Glomerular visceral epithelial cell (primary cell): ENCODE measurements at regions not wholly inside any gene's neighbourhood (a gene's known extent, or its start where the extent isn't known, plus 50 kb on each side); places are given as distances from the start of the nearest gene placed in this dataset.

Experiments used
- DNase-seq: peaks from one replicate; pipeline ENCODE4 v3.0.0-alpha.2; 2016; ENCODE audit errors: extremely low spot score

DNA sequence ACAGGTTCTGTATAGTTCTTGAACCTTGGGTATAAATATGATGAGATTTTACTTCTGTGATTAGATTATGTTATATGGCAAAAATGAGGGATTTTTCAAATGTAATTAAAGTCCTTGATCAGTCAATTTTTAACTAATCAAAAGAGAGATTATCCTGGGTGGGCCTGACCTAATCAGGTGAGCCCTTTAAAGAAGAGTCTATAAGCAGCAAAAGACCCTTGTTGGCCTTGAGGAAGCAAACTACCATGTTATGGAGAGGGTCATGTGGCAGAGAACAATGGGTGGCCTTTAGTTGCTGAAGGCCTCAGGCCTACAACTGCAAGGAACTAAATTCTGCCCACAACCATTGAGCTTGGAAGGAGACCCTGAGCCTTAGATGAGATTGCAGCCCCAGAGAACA is 102.5 kb upstream of the RIPOR2 start:
- no peak for DNase-seq

- DNase-seq: no peak
Measured at GRCh38 chr6:25038999-25039398, 103.2 kb upstream of the RIPOR2 start.

- DNase-seq: no peak
Measured at GRCh38 chr6:25041485-25042035, 105.8 kb upstream of the RIPOR2 start.

- no peak for DNase-seq
Measured at GRCh38 chr6:25042036-25042521, 106.3 kb upstream of the RIPOR2 start.

DNA sequence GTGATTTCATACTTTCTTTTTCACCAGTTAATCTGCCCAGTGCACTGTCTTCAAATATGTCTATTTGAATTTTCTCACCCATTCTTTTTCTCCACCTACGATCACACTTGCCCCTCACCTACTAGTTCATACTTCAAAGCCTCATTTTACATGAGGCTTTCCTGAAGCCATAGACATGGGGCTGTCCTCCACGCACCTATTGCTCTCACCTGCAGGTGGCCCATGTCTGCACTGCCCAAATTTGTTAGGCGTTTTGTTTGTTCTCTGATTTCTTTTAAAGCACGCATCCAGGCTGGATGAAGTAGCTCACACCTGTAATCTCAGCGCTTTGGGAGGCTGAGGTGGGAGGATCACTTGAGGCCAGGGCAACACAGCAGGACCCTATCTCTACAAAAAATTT is 106.8 kb upstream of the RIPOR2 start:
- DNase-seq: no peak

DNA sequence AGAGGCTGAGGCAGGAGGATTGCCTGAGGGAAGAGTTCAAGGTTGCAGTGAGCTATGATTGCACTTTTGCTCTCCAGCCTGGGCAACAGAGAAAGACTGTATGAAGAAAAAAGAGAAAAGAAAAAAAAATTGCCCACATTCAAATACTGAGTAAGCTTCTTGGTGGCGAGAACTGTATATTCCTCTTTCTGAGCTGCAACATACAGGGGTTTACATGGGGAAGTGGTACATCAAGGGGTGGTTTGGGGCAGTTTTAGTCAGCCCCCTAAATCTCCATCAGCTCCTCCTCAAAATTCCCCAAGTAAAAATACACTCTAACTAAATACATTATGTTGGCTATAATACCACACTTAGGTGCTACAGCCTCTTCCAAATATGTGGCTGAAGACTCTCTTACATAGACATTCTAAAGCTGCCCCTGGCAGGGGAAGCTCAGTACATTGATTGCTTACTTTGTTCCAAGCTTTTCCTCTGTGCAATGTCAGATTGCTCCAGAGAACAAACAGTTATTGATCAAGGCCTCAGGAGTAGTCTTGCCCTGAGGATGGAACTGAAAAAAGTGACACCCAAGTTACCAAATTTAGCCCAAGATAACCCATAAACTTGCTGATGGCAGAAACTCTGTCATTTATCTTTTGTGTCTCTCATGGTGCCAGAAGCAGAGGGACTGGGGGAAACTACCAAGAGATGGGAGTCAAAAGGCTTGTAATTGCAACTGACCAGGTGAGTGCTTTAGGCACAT is 107.4 kb upstream of the RIPOR2 start:
- DNase-seq: no peak

GRCh38 chr6:25043892-25044291 is 108.1 kb upstream of the RIPOR2 start:
- no peak for DNase-seq

DNA sequence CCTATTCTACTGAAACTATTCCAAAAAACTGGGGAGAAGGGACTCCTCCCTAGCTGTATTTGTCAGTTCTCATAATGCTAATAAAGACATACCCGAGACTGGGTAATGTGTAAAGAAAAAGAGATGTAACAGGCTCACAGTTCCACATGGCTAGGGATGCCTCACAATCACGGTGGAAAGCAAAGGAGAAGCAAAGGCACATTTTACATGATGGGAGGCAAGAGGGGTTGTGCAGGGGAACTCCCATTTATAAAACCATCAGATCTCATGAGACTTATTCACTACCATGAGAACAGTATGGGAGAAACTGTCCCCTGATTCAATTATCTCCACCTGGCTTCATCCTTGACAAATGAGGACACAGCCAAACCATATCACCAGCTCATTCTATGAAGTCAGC is 111.2 kb upstream of the RIPOR2 start:
- no peak for DNase-seq

DNA sequence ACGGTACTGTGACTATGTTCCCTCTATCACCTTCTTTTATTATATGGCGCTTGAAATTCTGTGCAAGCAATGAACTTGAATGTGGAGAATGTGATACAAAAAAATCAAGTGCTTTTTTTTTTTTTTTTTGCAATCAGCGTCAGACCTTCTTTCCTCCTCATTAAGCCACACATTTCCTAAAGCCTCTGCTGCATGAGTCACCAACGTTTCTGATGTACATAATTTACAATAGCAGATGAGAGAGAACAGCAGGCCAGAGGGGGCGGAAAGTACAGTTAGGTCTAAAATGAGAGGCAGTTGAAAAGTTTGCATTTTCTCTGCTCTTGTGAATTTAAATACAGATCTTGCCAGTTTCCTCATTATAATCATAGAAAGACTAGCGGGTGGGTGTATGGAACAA is 114.6 kb upstream of the RIPOR2 start:
- DNase-seq: peak; percentile 22

DNA sequence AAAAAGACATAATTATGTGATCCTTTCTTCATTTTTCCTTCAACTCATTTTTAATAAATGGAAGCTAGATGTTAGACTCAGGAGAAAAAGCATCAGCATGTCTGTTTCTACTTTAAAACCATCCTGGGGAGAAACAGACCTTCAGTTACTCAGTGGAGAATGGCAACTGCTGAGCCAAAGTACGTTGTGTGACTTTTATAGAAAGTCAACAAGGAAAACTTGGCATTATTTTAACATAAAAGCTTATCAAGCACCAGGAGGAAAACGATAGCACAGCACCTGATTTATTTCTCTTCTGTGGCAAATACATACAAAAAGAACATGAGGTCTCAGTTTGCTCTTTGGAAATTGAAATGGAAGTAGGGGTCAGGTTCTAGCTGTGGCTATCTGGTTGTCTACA is 115.3 kb upstream of the RIPOR2 start:
- DNase-seq: no peak

GRCh38 chr6:25052181-25052580 is 116.4 kb upstream of the RIPOR2 start:
- DNase-seq: no peak

DNA sequence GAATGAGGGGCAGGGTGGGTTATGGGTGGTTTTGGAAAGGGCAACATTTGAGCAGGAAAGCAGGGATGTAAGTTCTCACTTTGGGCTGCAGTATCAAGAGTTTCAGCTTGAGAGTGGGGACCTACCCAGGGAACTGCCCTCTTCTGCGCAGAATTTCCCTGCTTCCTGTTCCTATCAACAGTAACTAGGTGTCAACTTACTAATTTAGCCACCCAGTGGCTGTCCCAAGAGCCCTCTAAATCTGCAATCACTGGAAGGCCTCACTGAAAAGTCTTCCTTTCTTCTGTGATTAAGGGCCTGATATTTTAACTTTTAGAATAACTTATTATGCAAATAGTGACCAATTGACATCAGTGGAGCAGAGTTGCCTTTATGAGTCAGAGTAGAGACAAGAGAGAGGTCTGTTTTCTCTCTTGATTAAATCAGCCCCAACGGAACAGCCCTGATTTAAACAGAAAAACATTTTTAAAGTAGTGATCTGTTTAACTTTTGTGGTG is 118.2 kb upstream of the RIPOR2 start:
- no peak for DNase-seq

GRCh38 chr6:25054469-25054868 is 118.7 kb upstream of the RIPOR2 start:
- peak; percentile 15 for DNase-seq

DNA sequence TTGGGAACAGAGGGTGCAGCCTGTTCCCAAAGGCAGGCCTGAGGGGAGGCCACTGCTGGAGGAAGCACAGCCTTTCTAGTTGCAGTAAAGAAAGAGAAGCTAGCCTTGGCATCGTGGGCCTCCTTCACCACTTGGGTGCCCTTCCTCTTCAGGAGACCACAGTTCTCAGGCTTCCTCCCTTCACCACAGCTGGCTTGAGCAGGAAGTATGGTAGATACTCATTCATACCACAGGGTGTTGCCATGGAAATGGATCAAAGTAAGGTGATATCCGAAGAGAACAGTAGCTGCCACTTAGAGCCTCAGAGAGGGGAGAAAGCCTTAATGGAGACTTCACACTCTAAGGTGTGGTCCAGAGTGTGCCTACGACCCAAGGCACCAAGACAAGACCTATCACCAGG is 120.4 kb upstream of the RIPOR2 start:
- DNase-seq: no peak

DNA sequence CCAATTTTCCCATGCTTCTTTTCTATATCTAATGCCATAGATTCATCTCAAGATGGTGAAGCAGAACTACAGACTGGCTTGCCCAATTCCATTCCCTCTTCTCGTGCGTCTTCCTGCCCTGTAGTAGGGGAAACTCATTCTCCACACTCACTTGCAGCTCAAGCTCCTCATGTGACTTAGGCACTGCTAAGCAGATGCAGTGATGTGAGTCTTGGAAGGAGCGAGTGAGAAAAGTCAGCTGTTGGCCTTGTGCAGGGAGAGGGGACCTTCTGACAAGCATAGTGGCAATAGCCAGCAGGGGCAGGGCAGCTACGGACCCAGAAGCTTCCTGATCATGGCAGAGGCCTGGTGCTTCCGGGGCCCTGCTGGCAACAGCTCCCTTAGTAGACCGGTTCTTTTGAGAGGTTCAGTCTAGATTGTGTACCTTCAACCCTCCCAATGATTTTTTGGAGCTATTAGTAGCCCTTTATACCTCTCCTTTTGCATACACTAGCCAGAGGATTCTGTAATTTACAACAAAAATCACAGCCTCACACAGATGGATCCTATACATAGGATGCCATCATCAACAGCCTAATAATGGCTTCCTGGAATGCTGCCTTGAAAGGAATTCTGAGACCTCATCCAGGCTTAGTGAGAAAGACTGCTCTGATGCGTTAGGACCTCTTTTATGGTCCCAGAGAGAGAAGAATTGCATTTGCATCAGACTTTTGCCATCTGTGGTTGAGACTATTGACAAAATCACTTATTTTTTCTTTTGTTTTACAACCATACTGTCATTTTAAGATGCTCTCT is 121.5 kb upstream of the RIPOR2 start:
- no peak for DNase-seq

DNA sequence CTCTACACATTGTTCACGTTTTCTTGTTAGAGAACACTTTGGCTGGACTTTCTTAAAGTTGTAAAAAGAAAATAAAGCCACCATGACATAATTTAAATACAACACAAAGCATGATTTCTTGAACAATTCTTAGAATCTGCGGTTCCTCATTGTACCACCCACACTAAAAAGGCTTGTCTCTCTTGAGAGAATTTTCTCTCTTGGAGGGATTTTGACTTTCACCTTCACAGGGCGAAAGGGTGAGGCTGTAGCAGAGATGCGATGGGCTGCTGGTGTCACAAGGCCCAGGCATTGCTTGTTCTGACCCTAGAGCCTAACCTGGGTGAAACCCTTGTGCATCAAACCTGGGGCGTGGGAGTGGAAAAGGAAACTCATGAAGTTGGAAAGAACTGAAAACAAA is 122.7 kb upstream of the RIPOR2 start:
- DNase-seq: no peak

DNA sequence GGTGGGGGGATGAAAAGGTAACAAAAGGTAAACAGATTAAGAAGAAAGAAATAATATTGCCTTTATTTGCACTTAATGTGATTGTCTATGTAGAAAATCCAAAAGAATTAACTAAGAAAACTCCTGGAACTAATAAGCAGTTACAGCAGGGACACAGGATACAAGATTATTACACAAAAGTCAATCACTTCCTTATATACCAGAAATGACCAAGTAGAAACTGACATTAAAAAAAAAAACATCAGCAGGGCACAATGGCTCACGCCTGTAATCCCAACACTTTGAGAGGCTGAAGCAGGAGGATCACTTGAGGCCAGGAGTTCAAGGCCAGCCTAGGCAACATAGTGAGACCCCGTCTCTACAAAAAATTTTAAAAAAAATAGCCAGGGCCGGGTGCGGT is 123.2 kb upstream of the RIPOR2 start:
- DNase-seq: no peak

GRCh38 chr6:25060522-25060921 is 124.8 kb upstream of the RIPOR2 start:
- no peak for DNase-seq

DNA sequence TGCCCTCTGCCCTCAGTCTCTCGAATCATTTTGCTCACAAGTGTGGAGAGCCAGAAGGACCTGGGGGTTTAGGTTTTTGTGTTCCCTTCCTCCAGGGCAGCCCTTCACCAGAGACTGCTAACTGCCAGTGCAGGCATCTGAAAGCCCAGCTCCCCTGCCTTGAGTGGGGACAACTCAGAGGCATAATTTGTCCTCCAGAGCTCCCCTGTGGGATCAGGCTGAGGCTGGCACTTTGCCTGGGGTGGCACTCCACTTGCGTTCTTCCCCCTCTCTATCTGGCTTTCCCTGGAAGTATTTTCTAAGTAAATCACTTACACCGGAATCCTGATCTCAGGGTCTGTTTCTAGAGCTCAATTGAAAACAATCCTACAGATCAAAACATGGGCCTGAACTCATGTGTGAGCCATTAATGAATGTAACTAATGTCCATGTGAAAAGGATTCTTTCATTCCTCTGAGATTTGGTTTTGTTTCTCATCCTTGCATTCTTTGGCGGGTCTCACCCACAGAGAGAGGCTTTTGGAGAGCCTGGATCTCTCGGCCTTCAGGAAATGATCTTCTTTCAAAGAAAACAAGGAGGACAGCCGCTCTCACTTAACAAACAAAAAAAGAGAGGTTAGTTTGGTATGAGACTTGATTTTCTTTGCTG is 125.7 kb upstream of the RIPOR2 start:
- DNase-seq: no peak

- DNase-seq: no peak
Measured at GRCh38 chr6:25062070-25062811, 126.5 kb upstream of the RIPOR2 start.

DNA sequence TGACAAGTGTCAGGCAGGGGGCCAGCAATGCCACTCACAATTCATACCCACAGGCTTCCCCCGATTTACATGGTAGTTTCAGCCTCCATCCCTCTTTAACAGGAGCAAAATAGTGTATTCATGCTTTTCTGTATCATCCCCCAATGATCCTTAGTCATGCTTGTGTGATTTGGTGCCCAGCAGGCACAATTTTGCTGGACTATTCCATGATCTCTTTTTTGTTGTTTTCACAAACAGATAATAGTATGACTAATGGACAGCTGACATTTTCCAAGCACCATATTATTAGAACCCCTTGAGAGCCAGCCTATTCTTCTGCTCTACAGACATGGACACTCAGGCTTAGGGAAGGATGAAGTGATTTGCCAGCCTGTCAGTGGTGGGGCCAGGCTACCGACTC is 128.2 kb upstream of the RIPOR2 start:
- no peak for DNase-seq

DNA sequence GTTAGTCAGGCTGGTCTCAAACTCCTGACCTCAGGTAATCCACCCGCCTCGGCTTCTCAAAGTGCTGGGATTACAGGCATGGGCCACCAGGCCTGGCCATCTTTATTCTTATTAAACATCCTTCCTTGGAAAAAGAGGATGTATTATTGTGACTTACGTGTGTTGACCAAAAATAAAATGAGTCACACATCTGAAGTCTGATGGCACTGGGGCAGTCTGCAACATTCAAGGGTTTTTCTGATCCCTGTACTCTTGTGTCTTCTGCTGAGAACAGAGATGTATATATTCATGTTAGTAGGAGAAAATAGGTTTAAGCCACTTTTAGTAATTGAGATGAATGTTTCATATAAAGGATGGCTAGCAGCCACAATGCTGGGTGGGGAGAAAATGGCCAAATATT is 129.9 kb upstream of the RIPOR2 start:
- DNase-seq: no peak
